PFSK-1 (cell line): ENCODE measurements at regions not wholly inside any gene's neighbourhood (a gene's known extent, or its start where the extent isn't known, plus 50 kb on each side); places are given as distances from the start of the nearest gene placed in this dataset.
A peak's percentile ranks its signal among the peaks of the same experiment; 100 is the strongest.

Source experiments
- FOXP2 ChIP-seq: optimal IDR thresholded peaks from 2 replicates; pipeline ENCODE3; 2011; ENCODE audit warnings: borderline replicate concordance, control low read depth, inconsistent platforms; ENCODE audit not compliant: insufficient read depth; ENCODE audit errors: extremely low read length, extremely low read depth
- POLR2AphosphoS5 ChIP-seq: IDR thresholded peaks from 2 replicates; pipeline ENCODE4 v1.6.1; 2012; ENCODE audit warnings: low read depth, mild to moderate bottlenecking, control low read depth, low read length, moderate library complexity
- SIN3A ChIP-seq: IDR thresholded peaks from 2 replicates; pipeline ENCODE4 v1.6.1; 2012; ENCODE audit warnings: mild to moderate bottlenecking, low read length, moderate library complexity, borderline replicate concordance; ENCODE audit not compliant: insufficient read depth
- TAF1 ChIP-seq: IDR thresholded peaks from 2 replicates; pipeline ENCODE4 v1.6.1; 2012; ENCODE audit warnings: low read length, control low read depth, borderline replicate concordance; ENCODE audit not compliant: insufficient read depth
- TF ChIP-seq, protein P1 (sequence below), 2 experiments: IDR thresholded peaks; 2 replicates each; pipeline versions ENCODE4 v1.6.1 to v1.8.0; 2011 to 2012; ENCODE audit warnings: low read depth in 2 of 2, low read length in 2 of 2, control low read depth in 1 of 2, inconsistent platforms in 1 of 2, mild to moderate bottlenecking in 1 of 2, moderate library complexity in 1 of 2; ENCODE audit not compliant: insufficient read depth in 1 of 2

DNA sequence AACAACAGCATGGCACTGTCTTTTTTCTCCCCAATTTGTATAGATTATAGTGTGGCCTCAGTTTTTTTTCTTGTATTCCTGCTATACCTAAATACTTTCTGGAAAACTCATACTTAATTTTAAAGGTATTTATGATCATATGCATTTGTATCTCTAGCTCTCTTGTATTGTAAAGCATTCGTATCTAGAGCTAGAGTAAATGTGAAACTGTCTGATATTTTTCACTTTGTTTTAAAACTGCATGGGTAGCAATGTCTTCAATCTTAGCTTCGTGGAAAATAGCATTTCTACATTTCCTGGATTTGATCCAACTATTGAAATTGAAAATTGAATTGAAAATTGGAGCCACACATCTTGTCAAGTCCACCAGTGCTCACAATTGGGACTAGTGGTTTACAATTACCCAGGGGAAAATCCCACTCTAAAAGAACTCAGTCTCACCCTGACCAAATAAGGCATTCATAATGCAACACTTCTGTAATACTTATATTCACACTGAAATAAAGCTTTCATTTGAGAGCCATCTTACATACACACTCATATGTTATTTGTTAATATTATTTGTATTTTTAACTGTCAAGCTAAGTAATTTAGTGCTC, 51.3 kb upstream of the KLF6 start:
- TF ChIP-seq TAF1 (no peak), POLR2AphosphoS5 (no peak), SIN3A (no peak), FOXP2 (no peak)
- TF ChIP-seq, protein P1, sequence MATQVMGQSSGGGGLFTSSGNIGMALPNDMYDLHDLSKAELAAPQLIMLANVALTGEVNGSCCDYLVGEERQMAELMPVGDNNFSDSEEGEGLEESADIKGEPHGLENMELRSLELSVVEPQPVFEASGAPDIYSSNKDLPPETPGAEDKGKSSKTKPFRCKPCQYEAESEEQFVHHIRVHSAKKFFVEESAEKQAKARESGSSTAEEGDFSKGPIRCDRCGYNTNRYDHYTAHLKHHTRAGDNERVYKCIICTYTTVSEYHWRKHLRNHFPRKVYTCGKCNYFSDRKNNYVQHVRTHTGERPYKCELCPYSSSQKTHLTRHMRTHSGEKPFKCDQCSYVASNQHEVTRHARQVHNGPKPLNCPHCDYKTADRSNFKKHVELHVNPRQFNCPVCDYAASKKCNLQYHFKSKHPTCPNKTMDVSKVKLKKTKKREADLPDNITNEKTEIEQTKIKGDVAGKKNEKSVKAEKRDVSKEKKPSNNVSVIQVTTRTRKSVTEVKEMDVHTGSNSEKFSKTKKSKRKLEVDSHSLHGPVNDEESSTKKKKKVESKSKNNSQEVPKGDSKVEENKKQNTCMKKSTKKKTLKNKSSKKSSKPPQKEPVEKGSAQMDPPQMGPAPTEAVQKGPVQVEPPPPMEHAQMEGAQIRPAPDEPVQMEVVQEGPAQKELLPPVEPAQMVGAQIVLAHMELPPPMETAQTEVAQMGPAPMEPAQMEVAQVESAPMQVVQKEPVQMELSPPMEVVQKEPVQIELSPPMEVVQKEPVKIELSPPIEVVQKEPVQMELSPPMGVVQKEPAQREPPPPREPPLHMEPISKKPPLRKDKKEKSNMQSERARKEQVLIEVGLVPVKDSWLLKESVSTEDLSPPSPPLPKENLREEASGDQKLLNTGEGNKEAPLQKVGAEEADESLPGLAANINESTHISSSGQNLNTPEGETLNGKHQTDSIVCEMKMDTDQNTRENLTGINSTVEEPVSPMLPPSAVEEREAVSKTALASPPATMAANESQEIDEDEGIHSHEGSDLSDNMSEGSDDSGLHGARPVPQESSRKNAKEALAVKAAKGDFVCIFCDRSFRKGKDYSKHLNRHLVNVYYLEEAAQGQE (IDR thresholded peaks at IDR 0.05; ENCODE audit: insufficient read depth in 1 of 2, low read depth in 2 of 2, low read length in 2 of 2): no peak

- TF ChIP-seq, protein P1 (IDR thresholded peaks at IDR 0.05; ENCODE audit: insufficient read depth in 1 of 2, low read depth in 2 of 2, low read length in 2 of 2): peak in 1 of 2 experiments; percentile 32; a peak in 1 of 4 replicates
- no peak for TF ChIP-seq POLR2AphosphoS5
These were observed 50.8 kb upstream of the KLF6 start for GRCh38 chr10:3835770-3836169.

DNA sequence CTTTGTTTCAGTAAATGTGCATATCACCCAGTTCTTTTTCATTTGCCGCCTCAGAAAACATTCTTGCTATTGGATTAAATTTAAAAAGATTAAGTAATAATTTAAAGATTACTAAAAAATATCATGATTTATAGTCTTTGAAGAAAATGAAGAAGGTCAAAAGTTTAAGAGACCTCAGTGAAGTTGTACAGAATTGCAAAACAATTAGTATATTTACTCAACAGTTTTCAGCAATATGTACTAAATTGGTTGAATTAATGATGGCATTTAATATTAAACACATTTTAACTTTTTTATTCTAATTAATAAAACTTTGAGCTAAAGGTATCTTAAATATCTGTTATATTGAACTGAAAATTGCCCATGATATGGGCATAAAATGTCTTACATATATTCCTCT, 49.9 kb upstream of the KLF6 start:
- TF ChIP-seq TAF1 (no peak), FOXP2 (no peak), SIN3A (no peak), POLR2AphosphoS5 (no peak)
- TF ChIP-seq, protein P1 (IDR thresholded peaks at IDR 0.05; ENCODE audit: insufficient read depth in 1 of 2, low read depth in 2 of 2, low read length in 2 of 2): no peak
